AG04449 (cell line): ENCODE measurements at regions not wholly inside any gene's neighbourhood (a gene's known extent, or its start where the extent isn't known, plus 50 kb on each side); places are given as distances from the start of the nearest gene placed in this dataset.

Experiments used
- CTCF ChIA-PET: fragments of 350-600 bp; formaldehyde crosslinking; extraction: SDS; loops from one replicate; lab custom pipeline; 2021; ENCODE audit warnings: antibody characterized with exemption; lab: Yijun Ruan, JAX
- POLR2A ChIA-PET: fragments of 400-600, 350-600 bp; formaldehyde crosslinking; extraction: SDS; loops from one replicate; lab custom pipeline; 2020; ENCODE audit warnings: antibody characterized with exemption, inconsistent platforms; lab: Yijun Ruan, JAX
- DNase-seq: peaks from one replicate; pipeline ENCODE4 v3.0.0-alpha.2; 2010; ENCODE audit warnings: low read depth, low spot score
- H3K4me3 ChIP-seq: 2 replicates; pipeline ENCODE4 v1.5.1; 2011; ENCODE audit warnings: low read depth, mild to moderate bottlenecking, control low read depth, low read length
- TF ChIP-seq, protein P1 (sequence below): IDR thresholded peaks from one replicate; pipeline ENCODE4 v1.5.1; 2011; ENCODE audit warnings: mild to moderate bottlenecking, moderate library complexity, low read length, control low read depth, inconsistent platforms; ENCODE audit not compliant: insufficient read depth; ENCODE audit errors: missing control alignments

DNA sequence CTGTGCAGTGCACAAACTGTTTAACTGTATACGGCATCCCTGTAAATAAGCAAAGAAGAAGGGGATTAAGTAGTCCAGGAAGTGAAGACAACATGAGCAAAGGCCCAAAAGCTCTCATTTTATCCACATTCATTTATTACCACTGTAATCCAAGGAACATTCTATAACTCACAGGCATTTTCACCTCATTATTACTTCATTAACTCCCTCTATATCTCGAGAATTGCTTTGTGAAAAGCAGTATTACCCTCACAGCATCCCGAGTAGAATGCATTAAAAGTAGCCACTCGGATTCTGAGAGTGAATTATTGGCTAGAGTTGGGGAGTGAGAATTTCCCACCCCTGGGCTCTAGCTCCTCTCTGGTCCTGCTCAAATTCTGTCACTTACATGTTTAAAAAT, 51.0 kb upstream of the CHCHD3 start:
- no peak for DNase-seq
- TF ChIP-seq, protein P1, sequence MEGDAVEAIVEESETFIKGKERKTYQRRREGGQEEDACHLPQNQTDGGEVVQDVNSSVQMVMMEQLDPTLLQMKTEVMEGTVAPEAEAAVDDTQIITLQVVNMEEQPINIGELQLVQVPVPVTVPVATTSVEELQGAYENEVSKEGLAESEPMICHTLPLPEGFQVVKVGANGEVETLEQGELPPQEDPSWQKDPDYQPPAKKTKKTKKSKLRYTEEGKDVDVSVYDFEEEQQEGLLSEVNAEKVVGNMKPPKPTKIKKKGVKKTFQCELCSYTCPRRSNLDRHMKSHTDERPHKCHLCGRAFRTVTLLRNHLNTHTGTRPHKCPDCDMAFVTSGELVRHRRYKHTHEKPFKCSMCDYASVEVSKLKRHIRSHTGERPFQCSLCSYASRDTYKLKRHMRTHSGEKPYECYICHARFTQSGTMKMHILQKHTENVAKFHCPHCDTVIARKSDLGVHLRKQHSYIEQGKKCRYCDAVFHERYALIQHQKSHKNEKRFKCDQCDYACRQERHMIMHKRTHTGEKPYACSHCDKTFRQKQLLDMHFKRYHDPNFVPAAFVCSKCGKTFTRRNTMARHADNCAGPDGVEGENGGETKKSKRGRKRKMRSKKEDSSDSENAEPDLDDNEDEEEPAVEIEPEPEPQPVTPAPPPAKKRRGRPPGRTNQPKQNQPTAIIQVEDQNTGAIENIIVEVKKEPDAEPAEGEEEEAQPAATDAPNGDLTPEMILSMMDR = no peak
- H3K4me3 ChIP-seq = no peak overlapping the region
- POLR2A ChIA-PET = no interaction called here
- CTCF ChIA-PET = interaction anchor here (1.2 kb wide), 1 partner anchor 18 kb away, joined by 3 read pairs; no protein-coding TSS in a partner anchor

DNA sequence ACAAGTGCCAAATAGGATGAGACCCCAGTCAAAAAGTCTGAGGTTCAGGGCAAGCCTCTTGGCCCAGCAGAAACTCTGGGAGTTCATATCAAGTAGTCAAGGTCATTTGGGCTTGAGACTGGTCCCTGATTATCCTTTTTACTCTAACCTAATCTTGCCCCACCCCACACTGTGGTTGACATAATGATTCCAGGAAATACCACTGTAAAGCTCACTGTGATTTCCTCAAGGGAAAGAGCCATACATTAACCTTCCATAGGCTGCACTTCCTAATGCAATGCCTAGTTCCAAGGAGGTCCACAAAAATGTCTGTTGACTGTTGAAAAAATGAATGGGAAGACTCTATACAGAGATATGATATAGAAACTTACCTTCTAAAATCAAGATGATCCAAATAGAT, 52.9 kb upstream of the CHCHD3 start:
- TF ChIP-seq, protein P1 = no peak
- no peak for DNase-seq
- POLR2A ChIA-PET = no interaction called here
- H3K4me3 ChIP-seq = no peak overlapping the region
- CTCF ChIA-PET = no interaction called here

DNA sequence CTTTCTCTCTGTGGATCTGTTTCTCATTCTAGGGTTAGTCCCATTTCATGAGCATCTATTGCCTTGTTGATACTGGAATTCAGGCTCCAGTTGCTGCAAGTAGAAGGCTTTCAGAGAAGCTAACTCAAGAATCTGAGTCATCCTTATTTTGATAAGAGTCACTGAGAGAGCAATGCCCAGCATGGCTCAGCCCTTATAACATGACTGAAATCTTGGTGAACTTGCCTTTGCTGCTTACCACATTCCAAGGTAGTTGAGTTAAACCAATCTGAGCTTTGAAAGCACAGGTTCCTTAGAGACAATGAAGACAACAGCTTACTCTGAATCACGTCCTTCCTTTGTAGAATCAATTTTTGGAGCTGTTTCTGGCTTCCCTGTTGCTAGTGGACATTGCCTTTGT, 53.6 kb upstream of the CHCHD3 start:
- DNase-seq = no peak
- CTCF ChIA-PET = no interaction called here
- POLR2A ChIA-PET = no interaction called here

DNA sequence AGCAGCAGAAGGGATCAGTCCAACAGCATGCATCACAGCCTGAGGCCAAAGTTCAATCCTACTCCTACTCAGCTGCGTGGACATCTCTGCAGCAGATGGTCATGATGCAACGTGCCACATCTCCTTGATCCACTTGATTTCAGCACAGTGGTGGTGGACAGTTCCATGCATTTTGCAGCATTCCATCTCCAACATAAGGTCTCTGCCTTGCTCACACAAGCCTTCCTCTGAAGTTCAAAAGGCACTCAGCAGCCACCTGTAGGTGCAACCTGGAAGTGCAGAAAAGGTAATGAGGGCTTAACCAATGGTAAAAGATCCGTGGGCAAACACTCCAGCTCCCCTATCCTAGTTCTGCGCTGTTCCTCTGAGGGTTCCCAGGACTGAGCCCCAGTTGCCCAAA, 57.5 kb upstream of the CHCHD3 start:
- POLR2A ChIA-PET = no interaction called here
- H3K4me3 ChIP-seq = no peak overlapping the region
- CTCF ChIA-PET = interaction anchor here (1.4 kb wide), 1 partner anchor 429 kb away, joined by 4 read pairs; no protein-coding TSS in a partner anchor
- TF ChIP-seq, protein P1 = no peak
- no peak for DNase-seq

More for the DNA sequence above, 53.6 kb upstream of the CHCHD3 start:
- no peak overlapping the region for H3K4me3 ChIP-seq
- TF ChIP-seq, protein P1 = no peak

DNA sequence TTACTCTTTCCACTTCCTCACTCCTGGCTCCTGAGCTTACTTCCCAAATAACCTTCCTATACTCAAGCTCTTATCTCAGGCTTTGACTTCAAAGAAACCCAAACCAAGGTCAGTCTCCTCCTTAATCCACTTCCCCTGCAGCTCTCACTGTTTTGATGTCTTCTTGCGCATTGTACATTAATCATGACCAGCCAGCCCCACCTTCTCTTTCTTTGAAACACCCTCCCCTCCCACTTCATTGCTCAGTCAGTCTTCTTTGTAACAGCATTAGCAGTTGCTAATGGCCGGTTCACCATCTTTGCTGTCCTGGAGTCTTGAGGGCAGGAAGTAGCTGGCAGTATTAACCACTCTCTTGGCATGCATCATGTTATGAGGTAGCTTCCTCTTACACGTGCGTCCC, 57.9 kb upstream of the CHCHD3 start:
- no peak overlapping the region for H3K4me3 ChIP-seq
- TF ChIP-seq, protein P1 = no peak
- ChIA-PET CTCF (interaction anchor here (1.4 kb wide), 1 partner anchor 430 kb away, joined by 4 read pairs; no protein-coding TSS in a partner anchor), POLR2A (no interaction called here)
- DNase-seq = no peak

DNA sequence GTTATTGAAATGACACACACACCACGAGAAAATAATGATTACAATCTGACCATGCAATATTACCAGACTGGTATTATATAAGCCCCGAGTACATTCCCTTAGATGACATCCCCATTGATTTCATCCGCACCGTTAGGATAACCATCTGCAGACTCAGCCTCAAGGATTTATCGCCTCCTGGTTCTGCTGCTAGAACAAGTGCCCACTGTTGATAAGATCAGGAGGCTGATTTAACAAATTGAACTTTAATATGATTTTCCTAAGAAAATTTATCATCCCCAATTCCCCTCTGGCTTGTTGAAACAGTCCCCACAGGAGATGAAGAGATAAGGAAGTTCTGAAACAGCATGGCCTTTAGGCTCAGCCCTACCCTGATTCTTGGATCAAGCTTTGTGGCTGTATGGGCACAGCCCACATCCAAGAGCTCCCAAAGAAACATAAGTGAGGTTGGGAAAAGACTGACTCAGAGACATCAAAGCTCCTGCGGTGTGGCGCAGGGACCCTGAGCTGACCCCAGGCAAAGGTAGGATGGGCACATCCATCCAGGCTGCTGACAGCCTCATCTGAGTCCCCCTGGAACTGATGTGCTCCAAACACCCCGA, 59.2 kb upstream of the CHCHD3 start:
- DNase-seq = no peak
- TF ChIP-seq, protein P1 = no peak
- ChIA-PET POLR2A (no interaction called here), CTCF (no interaction called here)
- no peak overlapping the region for H3K4me3 ChIP-seq
